ENCODE measurements at regions not wholly inside any gene's neighbourhood (a gene's known extent, or its start where the extent isn't known, plus 50 kb on each side); places are given as distances from the start of the nearest gene placed in this dataset.

GRCh38 chr3:13693441-13693840, 144.5 kb downstream of the FBLN2 start:
- TF ChIP-seq CTCF (IDR thresholded peaks at IDR 0.05), result no peak
- no peak for TF ChIP-seq POLR2A (IDR thresholded peaks at IDR 0.05)
